ENCODE measurements at regions not wholly inside any gene's neighbourhood (a gene's known extent, or its start where the extent isn't known, plus 50 kb on each side); places are given as distances from the start of the nearest gene placed in this dataset.

DNA sequence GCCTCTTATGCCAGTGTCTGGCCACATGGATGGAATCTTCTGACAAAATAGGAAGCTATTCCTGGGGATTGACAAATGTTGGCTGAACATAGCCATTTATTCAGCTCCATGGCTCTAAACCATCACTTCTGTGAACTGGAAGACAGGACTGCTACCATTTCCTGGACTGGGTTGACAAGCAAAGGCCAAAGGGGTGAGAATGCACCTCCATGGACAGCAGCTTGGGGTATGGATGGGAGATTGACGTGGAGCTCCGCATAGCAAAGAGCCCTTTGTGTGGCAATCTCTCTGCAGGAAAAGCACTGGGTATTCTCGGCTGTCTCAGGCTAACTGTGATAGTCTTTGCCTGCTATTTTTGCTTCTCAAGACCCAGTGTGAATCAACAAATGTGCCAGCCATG lies 223.0 kb upstream of the EGLN3 start:
- H3K36me3 ChIP-seq = no peaks in the 10 kb centered on the region
- no peaks in the 10 kb centered on the region for H3K27me3 ChIP-seq
- H3K4me3 ChIP-seq (ENCODE audit: low read depth in 1 of 2, low read length in 1 of 2) = no peak overlapping the region
- H3K4me1 ChIP-seq (ENCODE audit: control insufficient read depth in 1 of 2, insufficient read depth in 1 of 2, low read depth in 1 of 2, low read length in 1 of 2) = no peaks in the 10 kb centered on the region
- H3K9me3 ChIP-seq = no peaks in the 10 kb centered on the region
- TF ChIP-seq, protein P1, sequence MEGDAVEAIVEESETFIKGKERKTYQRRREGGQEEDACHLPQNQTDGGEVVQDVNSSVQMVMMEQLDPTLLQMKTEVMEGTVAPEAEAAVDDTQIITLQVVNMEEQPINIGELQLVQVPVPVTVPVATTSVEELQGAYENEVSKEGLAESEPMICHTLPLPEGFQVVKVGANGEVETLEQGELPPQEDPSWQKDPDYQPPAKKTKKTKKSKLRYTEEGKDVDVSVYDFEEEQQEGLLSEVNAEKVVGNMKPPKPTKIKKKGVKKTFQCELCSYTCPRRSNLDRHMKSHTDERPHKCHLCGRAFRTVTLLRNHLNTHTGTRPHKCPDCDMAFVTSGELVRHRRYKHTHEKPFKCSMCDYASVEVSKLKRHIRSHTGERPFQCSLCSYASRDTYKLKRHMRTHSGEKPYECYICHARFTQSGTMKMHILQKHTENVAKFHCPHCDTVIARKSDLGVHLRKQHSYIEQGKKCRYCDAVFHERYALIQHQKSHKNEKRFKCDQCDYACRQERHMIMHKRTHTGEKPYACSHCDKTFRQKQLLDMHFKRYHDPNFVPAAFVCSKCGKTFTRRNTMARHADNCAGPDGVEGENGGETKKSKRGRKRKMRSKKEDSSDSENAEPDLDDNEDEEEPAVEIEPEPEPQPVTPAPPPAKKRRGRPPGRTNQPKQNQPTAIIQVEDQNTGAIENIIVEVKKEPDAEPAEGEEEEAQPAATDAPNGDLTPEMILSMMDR (IDR thresholded peaks at IDR 0.05) = no peak
- no peak overlapping the region for H3K27ac ChIP-seq

DNA sequence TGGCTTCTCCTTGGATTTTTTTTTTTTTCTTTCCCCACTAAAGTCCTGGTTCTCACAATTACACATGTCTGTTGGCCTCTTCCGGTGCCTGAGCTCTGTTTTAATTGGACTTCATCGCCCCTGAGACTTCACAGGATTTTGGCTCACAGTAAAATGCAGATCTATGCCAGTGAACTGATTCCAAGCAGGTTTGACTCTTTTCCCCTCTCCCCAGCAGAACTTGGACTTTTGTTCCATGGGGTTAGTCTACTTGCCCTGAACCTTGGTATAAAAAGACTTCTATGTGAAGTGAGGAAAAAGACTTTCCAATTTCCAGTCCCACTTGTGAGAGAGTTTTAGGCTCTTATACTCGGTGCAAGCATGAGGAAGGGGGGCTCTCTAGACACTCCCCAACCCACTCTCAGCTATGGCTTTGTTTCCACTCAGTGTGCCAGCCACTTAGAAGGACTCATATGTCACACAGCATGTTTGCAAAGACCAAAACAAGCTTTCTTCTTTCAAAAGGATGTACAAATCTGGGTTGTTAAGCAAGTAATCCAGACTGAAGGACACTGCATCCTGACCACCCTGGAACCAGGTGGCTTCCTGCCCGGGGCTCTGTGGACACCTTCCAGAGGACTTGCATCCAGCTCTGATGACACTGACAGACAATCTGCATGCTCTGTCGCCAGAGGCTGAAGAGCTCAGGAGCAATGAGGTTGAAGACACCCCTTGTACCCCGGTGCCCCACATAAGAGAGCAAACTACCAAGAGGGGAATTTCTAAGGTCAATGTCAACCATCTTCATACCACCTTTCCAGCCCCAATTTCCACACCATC lies 221.9 kb upstream of the EGLN3 start:
- Histone ChIP-seq H3K36me3 (no peaks in the 10 kb centered on the region), H3K27me3 (peaks cover 3% of the 10 kb centered on the region), H3K9me3 (no peaks in the 10 kb centered on the region), H3K4me3 (ENCODE audit: low read depth in 1 of 2, low read length in 1 of 2) (no peak overlapping the region), H3K4me1 (ENCODE audit: control insufficient read depth in 1 of 2, insufficient read depth in 1 of 2, low read depth in 1 of 2, low read length in 1 of 2) (no peaks in the 10 kb centered on the region), H3K27ac (no peak overlapping the region)
- TF ChIP-seq, protein P1 (IDR thresholded peaks at IDR 0.05) = no peak

DNA sequence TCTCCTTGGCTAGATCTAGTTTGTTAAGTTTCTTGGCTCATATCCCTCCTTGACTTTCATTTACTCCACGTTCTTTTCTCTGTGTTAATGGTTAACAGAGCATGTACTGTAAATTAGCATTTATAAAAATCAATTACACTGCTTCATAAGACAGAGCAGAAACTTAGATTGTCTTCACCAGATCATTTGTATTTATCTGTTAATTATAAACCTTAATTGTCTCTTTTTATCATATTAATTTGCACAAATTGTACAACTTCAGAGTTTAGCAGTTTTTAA lies 221.2 kb upstream of the EGLN3 start:
- no peaks in the 10 kb centered on the region for H3K4me1 ChIP-seq (ENCODE audit: control insufficient read depth in 1 of 2, insufficient read depth in 1 of 2, low read depth in 1 of 2, low read length in 1 of 2)
- peaks cover 7% of the 10 kb centered on the region for H3K27me3 ChIP-seq
- TF ChIP-seq, protein P1 (IDR thresholded peaks at IDR 0.05) = no peak
- H3K9me3 ChIP-seq = no peaks in the 10 kb centered on the region
- no peak overlapping the region for H3K27ac ChIP-seq
- no peaks in the 10 kb centered on the region for H3K36me3 ChIP-seq
- no peak overlapping the region for H3K4me3 ChIP-seq (ENCODE audit: low read depth in 1 of 2, low read length in 1 of 2)

DNA sequence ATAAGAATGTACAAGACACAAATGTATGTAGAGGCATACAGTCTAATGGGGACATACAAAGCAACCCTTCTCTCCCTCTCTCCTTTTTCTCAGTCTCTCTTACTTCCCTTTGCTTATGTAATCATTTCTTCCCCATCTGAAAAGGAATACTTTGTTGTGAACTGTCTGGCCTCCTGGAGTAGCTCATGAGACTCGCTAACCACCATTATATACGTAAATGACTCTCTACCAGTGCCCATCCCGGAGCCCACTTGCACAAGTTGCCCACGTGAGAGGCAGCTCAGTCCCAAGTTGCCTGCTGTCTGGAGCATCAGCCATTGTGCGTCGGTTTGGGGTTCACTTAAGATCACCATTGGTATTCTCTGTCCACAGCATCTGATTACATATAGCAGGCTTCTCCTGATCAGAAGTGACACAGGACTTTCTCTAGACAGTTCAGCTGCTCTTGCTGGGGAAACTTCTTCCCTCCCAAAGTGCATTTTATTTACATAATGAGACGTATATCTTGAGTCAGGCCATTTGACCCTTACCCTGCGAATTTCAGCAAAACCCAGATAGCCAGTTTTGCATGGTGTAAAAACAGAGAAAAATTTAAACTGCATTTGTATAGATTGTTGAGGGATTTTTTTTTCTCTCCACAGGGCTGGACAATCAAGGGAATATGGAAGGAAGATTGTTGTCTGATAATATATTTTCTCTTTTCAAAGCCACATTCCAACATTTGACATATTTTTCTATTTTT lies 220.7 kb upstream of the EGLN3 start:
- H3K27me3 ChIP-seq = peaks cover 9% of the 10 kb centered on the region
- no peaks in the 10 kb centered on the region for H3K36me3 ChIP-seq
- no peak overlapping the region for H3K27ac ChIP-seq
- TF ChIP-seq, protein P1 (IDR thresholded peaks at IDR 0.05) = no peak
- H3K4me1 ChIP-seq (ENCODE audit: control insufficient read depth in 1 of 2, insufficient read depth in 1 of 2, low read depth in 1 of 2, low read length in 1 of 2) = no peaks in the 10 kb centered on the region
- H3K9me3 ChIP-seq = no peaks in the 10 kb centered on the region
- H3K4me3 ChIP-seq (ENCODE audit: low read depth in 1 of 2, low read length in 1 of 2) = no peak overlapping the region

DNA sequence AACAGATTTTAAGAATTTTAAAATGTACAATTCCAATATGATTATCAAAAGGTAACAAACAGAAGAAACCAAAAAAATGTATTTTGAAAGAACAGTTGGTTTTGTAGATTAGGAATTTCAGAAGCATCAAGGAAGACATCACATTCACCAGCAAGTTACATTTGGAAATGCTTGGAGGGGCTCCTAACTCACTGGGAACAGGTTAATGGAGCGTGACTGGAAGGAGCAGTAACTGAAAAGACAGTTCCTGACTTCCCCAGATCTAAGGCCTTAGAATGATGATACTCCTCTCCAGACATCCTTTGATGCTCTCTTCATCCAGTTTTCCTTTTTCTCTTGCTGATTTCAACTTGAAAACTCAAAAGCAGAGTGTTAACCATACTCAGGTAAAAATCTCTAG lies 220.0 kb upstream of the EGLN3 start:
- no peak overlapping the region for H3K4me3 ChIP-seq (ENCODE audit: low read depth in 1 of 2, low read length in 1 of 2)
- H3K27ac ChIP-seq = no peak overlapping the region
- H3K36me3 ChIP-seq = no peaks in the 10 kb centered on the region
- peaks cover 15% of the 10 kb centered on the region for H3K27me3 ChIP-seq
- TF ChIP-seq, protein P1 (IDR thresholded peaks at IDR 0.05) = no peak
- no peaks in the 10 kb centered on the region for H3K4me1 ChIP-seq (ENCODE audit: control insufficient read depth in 1 of 2, insufficient read depth in 1 of 2, low read depth in 1 of 2, low read length in 1 of 2)
- no peaks in the 10 kb centered on the region for H3K9me3 ChIP-seq
